Stimulated activated CD8-positive, alpha-beta memory T cell treated with anti-CD3 and anti-CD28 coated beads, Interleukin-12 subunit alpha, Interleukin-12 subunit beta, amount 100 ng/mL, for 1 hour (primary cell): ENCODE measurements at regions not wholly inside any gene's neighbourhood (a gene's known extent, or its start where the extent isn't known, plus 50 kb on each side); places are given as distances from the start of the nearest gene placed in this dataset.

Source experiments
- DNase-seq: peaks from one replicate; pipeline ENCODE4 v3.0.0-alpha.2; 2020; ENCODE audit warnings: low read depth

- DNase-seq: no peak
Measured at GRCh38 chr3:22942981-22943380, 260.1 kb upstream of the UBE2E2 start.

GRCh38 chr3:22947851-22948250, 255.3 kb upstream of the UBE2E2 start:
- DNase-seq: no peak

GRCh38 chr3:22951910-22952309, 251.2 kb upstream of the UBE2E2 start:
- DNase-seq: no peak

GRCh38 chr3:22952860-22953259, 250.3 kb upstream of the UBE2E2 start:
- DNase-seq: no peak

GRCh38 chr3:22959593-22959992, 243.5 kb upstream of the UBE2E2 start:
- no peak for DNase-seq

GRCh38 chr3:22960105-22960984, 242.8 kb upstream of the UBE2E2 start:
- no peak for DNase-seq

GRCh38 chr3:22962244-22962643, 240.9 kb upstream of the UBE2E2 start:
- no peak for DNase-seq

- DNase-seq: no peak
Measured at GRCh38 chr3:22966349-22966748, 236.8 kb upstream of the UBE2E2 start.

- DNase-seq: no peak
Measured at GRCh38 chr3:22969276-22969675, 233.9 kb upstream of the UBE2E2 start.

GRCh38 chr3:22971497-22971896, 231.6 kb upstream of the UBE2E2 start:
- DNase-seq: no peak

- no peak for DNase-seq
Measured at GRCh38 chr3:22977042-22977441, 226.1 kb upstream of the UBE2E2 start.

- no peak for DNase-seq
Measured at GRCh38 chr3:22977650-22978289, 225.4 kb upstream of the UBE2E2 start.

GRCh38 chr3:22979581-22979980, 223.5 kb upstream of the UBE2E2 start:
- DNase-seq: no peak

- no peak for DNase-seq
Measured at GRCh38 chr3:22980346-22980745, 222.8 kb upstream of the UBE2E2 start.

- DNase-seq: no peak
Measured at GRCh38 chr3:22981166-22981565, 222.0 kb upstream of the UBE2E2 start.

- DNase-seq: no peak
Measured at GRCh38 chr3:22981861-22982260, 221.3 kb upstream of the UBE2E2 start.

GRCh38 chr3:22982981-22983587, 220.0 kb upstream of the UBE2E2 start:
- DNase-seq: no peak

GRCh38 chr3:22986958-22987357, 216.2 kb upstream of the UBE2E2 start:
- DNase-seq: no peak

- no peak for DNase-seq
Measured at GRCh38 chr3:22988566-22988965, 214.6 kb upstream of the UBE2E2 start.

- DNase-seq: no peak
Measured at GRCh38 chr3:22989716-22990115, 213.4 kb upstream of the UBE2E2 start.

GRCh38 chr3:22990291-22991200, 212.6 kb upstream of the UBE2E2 start:
- DNase-seq: no peak

GRCh38 chr3:22994781-22995180, 208.3 kb upstream of the UBE2E2 start:
- no peak for DNase-seq
